H9 (cell line): ENCODE measurements at regions not wholly inside any gene's neighbourhood (a gene's known extent, or its start where the extent isn't known, plus 50 kb on each side); places are given as distances from the start of the nearest gene placed in this dataset.

Source experiments
- DNase-seq: peaks from one replicate; pipeline ENCODE4 v3.0.0-alpha.2; 2017
- H2AFZ ChIP-seq: one replicate; pipeline ENCODE4 v1.6.1; 2013; ENCODE audit warnings: mild to moderate bottlenecking, low read length, control low read depth, moderate library complexity
- H2AK5ac ChIP-seq: 2 replicates; pipeline ENCODE4 v1.6.1; 2013; ENCODE audit warnings: low read length, control low read depth, mixed read lengths; ENCODE audit not compliant: insufficient read length
- H2BK120ac ChIP-seq: one replicate; pipeline ENCODE4 v1.6.1; 2013; ENCODE audit warnings: low read depth, mild to moderate bottlenecking, low read length, control low read depth, inconsistent platforms; ENCODE audit not compliant: poor library complexity, severe bottlenecking
- H2BK12ac ChIP-seq: 2 replicates; pipeline ENCODE4 v1.6.1; 2013; ENCODE audit warnings: low read length, control low read depth, mixed read lengths, low read depth; ENCODE audit not compliant: insufficient read length
- H2BK15ac ChIP-seq: 2 replicates; pipeline ENCODE4 v1.6.1; 2013; ENCODE audit warnings: low read depth, low read length, control low read depth
- H2BK20ac ChIP-seq: one replicate; pipeline ENCODE4 v1.6.1; 2013; ENCODE audit warnings: low read depth, mild to moderate bottlenecking, low read length, control low read depth, inconsistent platforms; ENCODE audit not compliant: poor library complexity, severe bottlenecking
- H2BK5ac ChIP-seq: 2 replicates; pipeline ENCODE4 v1.6.1; 2013; ENCODE audit warnings: low read length, control low read depth, mixed read lengths; ENCODE audit not compliant: insufficient read length
- H3K14ac ChIP-seq: 2 replicates; pipeline ENCODE4 v1.6.1; 2013; ENCODE audit warnings: low read length, control low read depth; ENCODE audit not compliant: insufficient read depth
- H3K18ac ChIP-seq: 2 replicates; pipeline ENCODE4 v1.6.1; 2013; ENCODE audit warnings: low read depth, mild to moderate bottlenecking, mixed read lengths, low read length, control low read depth; ENCODE audit not compliant: insufficient read length
- H3K23ac ChIP-seq: 2 replicates; pipeline ENCODE4 v1.6.1; 2013; ENCODE audit warnings: low read length, control low read depth, mixed read lengths, low read depth; ENCODE audit not compliant: insufficient read length
- H3K23me2 ChIP-seq: 2 replicates; pipeline ENCODE4 v1.6.1; 2013; ENCODE audit warnings: low read depth, mild to moderate bottlenecking, mixed read lengths, low read length, control low read depth; ENCODE audit not compliant: insufficient read length, poor library complexity, severe bottlenecking
- H3K27ac ChIP-seq: 2 replicates; pipeline ENCODE4 v1.5.1; 2013; ENCODE audit warnings: low read length, control low read depth, mixed read lengths, low read depth; ENCODE audit not compliant: insufficient read length
- H3K27me3 ChIP-seq: 2 replicates; pipeline ENCODE4 v1.6.1; 2013; ENCODE audit warnings: low read length, control low read depth, inconsistent platforms; ENCODE audit not compliant: insufficient read depth
- H3K4ac ChIP-seq: 2 replicates; pipeline ENCODE4 v1.6.1; 2013; ENCODE audit warnings: low read depth, mild to moderate bottlenecking, control low read depth, inconsistent platforms, low read length, moderate library complexity
- H3K4me1 ChIP-seq: 2 replicates; pipeline ENCODE4 v1.6.1; 2013; ENCODE audit warnings: low read length, control low read depth, inconsistent platforms; ENCODE audit not compliant: insufficient read depth
- H3K4me2 ChIP-seq: 2 replicates; pipeline ENCODE4 v1.6.1; 2013; ENCODE audit warnings: low read length, control low read depth, mixed read lengths; ENCODE audit not compliant: insufficient read length, insufficient read depth
- H3K56ac ChIP-seq: 2 replicates; pipeline ENCODE4 v1.6.1; 2013; ENCODE audit warnings: low read depth, mild to moderate bottlenecking, mixed read lengths, low read length, control low read depth; ENCODE audit not compliant: insufficient read length
- H3K79me1 ChIP-seq: 2 replicates; pipeline ENCODE4 v1.6.1; 2013; ENCODE audit warnings: low read depth, mild to moderate bottlenecking, moderate library complexity, low read length, control low read depth, inconsistent platforms; ENCODE audit not compliant: insufficient read depth, poor library complexity, severe bottlenecking
- H3K79me2 ChIP-seq: 2 replicates; pipeline ENCODE4 v1.6.1; 2013; ENCODE audit warnings: low read length, control low read depth, inconsistent platforms; ENCODE audit not compliant: insufficient read depth
- H3K9ac ChIP-seq: 2 replicates; pipeline ENCODE4 v1.6.1; 2013; ENCODE audit warnings: low read length, control low read depth, mixed read lengths; ENCODE audit not compliant: insufficient read length; ENCODE audit errors: extremely low read depth
- H3K9me3 ChIP-seq: one replicate; pipeline ENCODE4 v1.6.1; 2013; ENCODE audit warnings: low read depth, low read length, inconsistent platforms; ENCODE audit not compliant: control insufficient read depth
- H3T11ph ChIP-seq: one replicate; pipeline ENCODE4 v1.6.1; 2013; ENCODE audit warnings: mild to moderate bottlenecking, low read length, control low read depth, inconsistent platforms
- H4K20me1 ChIP-seq: one replicate; pipeline ENCODE4 v1.6.1; 2013; ENCODE audit not compliant: control insufficient read depth, insufficient read length, insufficient read depth
- H4K5ac ChIP-seq: 2 replicates; pipeline ENCODE4 v1.6.1; 2013; ENCODE audit warnings: low read depth, mild to moderate bottlenecking, mixed read lengths, low read length, control low read depth; ENCODE audit not compliant: insufficient read length
- H4K8ac ChIP-seq: replicated peaks from 2 replicates; pipeline ENCODE4 v1.6.1; 2013; ENCODE audit warnings: low read length, control low read depth, mixed read lengths, low read depth; ENCODE audit not compliant: insufficient read length
- H4K91ac ChIP-seq: 2 replicates; pipeline ENCODE4 v1.6.1; 2013; ENCODE audit warnings: low read depth, mild to moderate bottlenecking, moderate library complexity, mixed read lengths, low read length, control low read depth; ENCODE audit not compliant: insufficient read length
- H3K27ac Mint-ChIP-seq, 3 experiments: 2 replicates in 2 of 3; 3 replicates in 1 of 3; pipeline ENCODE4 v1.8.0; 2020 to 2021; ENCODE audit warnings: mixed read lengths in 3 of 3, mild to moderate bottlenecking in 1 of 3, moderate library complexity in 1 of 3
- H3K27me3 Mint-ChIP-seq: 2 replicates; pipeline ENCODE4 v1.8.0; 2021; ENCODE audit warnings: low read depth, mild to moderate bottlenecking, moderate library complexity, mixed read lengths
- H3K36me3 Mint-ChIP-seq, 3 experiments: 2 replicates in 2 of 3; 3 replicates in 1 of 3; pipeline ENCODE4 v1.8.0; 2020 to 2021; ENCODE audit warnings: low read depth in 3 of 3, mixed read lengths in 3 of 3; ENCODE audit not compliant: insufficient read depth in 1 of 3
- H3K4me1 Mint-ChIP-seq, 2 experiments: 2 replicates each; pipeline ENCODE4 v1.8.0; 2020; ENCODE audit warnings: mixed read lengths in 2 of 2
- H3K4me3 Mint-ChIP-seq, 2 experiments: 2 replicates in 1 of 2; 3 replicates in 1 of 2; pipeline ENCODE4 v1.8.0; 2020 to 2021; ENCODE audit warnings: mild to moderate bottlenecking in 2 of 2, mixed read lengths in 2 of 2, moderate library complexity in 1 of 2
- H3K9me3 Mint-ChIP-seq, 2 experiments: 2 replicates in 1 of 2; 3 replicates in 1 of 2; pipeline ENCODE4 v1.8.0; 2020; ENCODE audit warnings: mild to moderate bottlenecking in 2 of 2, mixed read lengths in 2 of 2, moderate library complexity in 1 of 2
- WGBS: extraction: QIAGEN DNeasy Blood & Tissue Kit; methylation state at CpG from one replicate; pipeline ENCODE4 v1.1.7; 2013; ENCODE audit warnings: missing lambda C conversion rate, low lambda C conversion rate, mixed read lengths; ENCODE audit not compliant: insufficient read length; ENCODE audit errors: extremely low coverage; 5-methylcytosine and 5-hydroxymethylcytosine counted together
- TF ChIP-seq, protein P1 (sequence below): fragments of 200-600 bp; sonication (generic); conservative IDR thresholded peaks from 3 replicates; pipeline ENCODE4 v1.8.0; 2021; ENCODE audit warnings: antibody characterized with exemption, mild to moderate bottlenecking

GRCh38 chr6:4671587-4672115 lies 104.6 kb upstream of the CDYL start:
- no peaks in the 10 kb centered on the region for H3K23me2 ChIP-seq
- no peak overlapping the region for H2BK20ac ChIP-seq
- no peak overlapping the region for H3K4me3 Mint-ChIP-seq
- H4K8ac ChIP-seq, result no peak overlapping the region
- H3K9ac ChIP-seq, result no peak overlapping the region
- H3T11ph ChIP-seq, result no peak overlapping the region
- peaks cover 24 to 30% of the 10 kb centered on the region in 2 experiments for H3K4me1 Mint-ChIP-seq
- H2BK15ac ChIP-seq, result no peak overlapping the region
- peaks cover 4% of the 10 kb centered on the region for H3K4me1 ChIP-seq
- no peak overlapping the region for H2BK120ac ChIP-seq
- H4K5ac ChIP-seq, result no peak overlapping the region
- WGBS, result no CpG with 5 or more reads among the region's 13 CpGs
- H3K14ac ChIP-seq, result no peak overlapping the region
- H2BK5ac ChIP-seq, result no peak overlapping the region
- no peaks in the 10 kb centered on the region; a peak in 1 of 5 replicates for H3K9me3 Mint-ChIP-seq
- no peak overlapping the region for H2AK5ac ChIP-seq
- H4K91ac ChIP-seq, result no peak overlapping the region
- H3K79me2 ChIP-seq, result no peaks in the 10 kb centered on the region
- no peak overlapping the region for H3K4me2 ChIP-seq
- no peaks in the 10 kb centered on the region for H3K79me1 ChIP-seq
- H2AFZ ChIP-seq, result no peak overlapping the region
- no peak for DNase-seq
- no peaks in the 10 kb centered on the region for H3K36me3 Mint-ChIP-seq
- peak overlapping the region in 1 of 3 experiments; percentile 3; a peak in 1 of 7 replicates for H3K27ac Mint-ChIP-seq
- no peak overlapping the region for H3K27ac ChIP-seq
- H3K27me3 Mint-ChIP-seq, result peaks cover 8% of the 10 kb centered on the region
- no peaks in the 10 kb centered on the region for H3K27me3 ChIP-seq
- TF ChIP-seq, protein P1, sequence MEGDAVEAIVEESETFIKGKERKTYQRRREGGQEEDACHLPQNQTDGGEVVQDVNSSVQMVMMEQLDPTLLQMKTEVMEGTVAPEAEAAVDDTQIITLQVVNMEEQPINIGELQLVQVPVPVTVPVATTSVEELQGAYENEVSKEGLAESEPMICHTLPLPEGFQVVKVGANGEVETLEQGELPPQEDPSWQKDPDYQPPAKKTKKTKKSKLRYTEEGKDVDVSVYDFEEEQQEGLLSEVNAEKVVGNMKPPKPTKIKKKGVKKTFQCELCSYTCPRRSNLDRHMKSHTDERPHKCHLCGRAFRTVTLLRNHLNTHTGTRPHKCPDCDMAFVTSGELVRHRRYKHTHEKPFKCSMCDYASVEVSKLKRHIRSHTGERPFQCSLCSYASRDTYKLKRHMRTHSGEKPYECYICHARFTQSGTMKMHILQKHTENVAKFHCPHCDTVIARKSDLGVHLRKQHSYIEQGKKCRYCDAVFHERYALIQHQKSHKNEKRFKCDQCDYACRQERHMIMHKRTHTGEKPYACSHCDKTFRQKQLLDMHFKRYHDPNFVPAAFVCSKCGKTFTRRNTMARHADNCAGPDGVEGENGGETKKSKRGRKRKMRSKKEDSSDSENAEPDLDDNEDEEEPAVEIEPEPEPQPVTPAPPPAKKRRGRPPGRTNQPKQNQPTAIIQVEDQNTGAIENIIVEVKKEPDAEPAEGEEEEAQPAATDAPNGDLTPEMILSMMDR, result no peak
- no peak overlapping the region for H3K18ac ChIP-seq
- no peak overlapping the region for H3K23ac ChIP-seq
- H3K56ac ChIP-seq, result no peak overlapping the region
- no peaks in the 10 kb centered on the region for H3K9me3 ChIP-seq
- no peak overlapping the region for H2BK12ac ChIP-seq
- no peaks in the 10 kb centered on the region for H4K20me1 ChIP-seq
- no peak overlapping the region for H3K4ac ChIP-seq
